Testis (tissue), 2 donors: ENCODE measurements at regions not wholly inside any gene's neighbourhood (a gene's known extent, or its start where the extent isn't known, plus 50 kb on each side); places are given as distances from the start of the nearest gene placed in this dataset.

Source experiments
- DNase-seq: peaks from one replicate; pipeline ENCODE4 v3.0.0-alpha.2; 2019
- H3K27ac ChIP-seq, 2 donors: fragments of 200-600 bp; sonication (generic); one replicate each; pipeline ENCODE4 v1.5.1; 2019
- H3K27me3 ChIP-seq: fragments of 200-600 bp; sonication (generic); one replicate; pipeline ENCODE4 v1.5.1; 2019
- H3K36me3 ChIP-seq: fragments of 200-600 bp; sonication (generic); one replicate; pipeline ENCODE4 v1.5.1; 2017; ENCODE audit warnings: low read depth; ENCODE audit errors: missing control alignments
- H3K4me1 ChIP-seq: fragments of 200-600 bp; sonication (generic); one replicate; pipeline ENCODE4 v1.5.1; 2019
- H3K4me3 ChIP-seq, 2 donors: fragments of 200-600 bp; sonication (generic); one replicate each; pipeline ENCODE4 v1.5.1; 2017 to 2019
- H3K9me3 ChIP-seq: fragments of 200-600 bp; sonication (generic); one replicate; pipeline ENCODE4 v1.5.1; 2017
- CTCF ChIP-seq, 3 experiments: fragments of 450-650 bp in 2 of 3; fragments of 200-600 bp in 1 of 3; sonication (generic) in 1 of 3; IDR thresholded peaks; one replicate each; pipeline ENCODE4 v1.5.1; 2016 to 2019; ENCODE audit warnings: antibody characterized with exemption in 3 of 3, mild to moderate bottlenecking in 2 of 3, moderate library complexity in 1 of 3
- POLR2A ChIP-seq: fragments of 450-650 bp; IDR thresholded peaks from one replicate; pipeline ENCODE4 v1.6.1; 2017; ENCODE audit warnings: antibody characterized with exemption, mild to moderate bottlenecking, moderate library complexity
- WGBS, 2 donors: methylation state at CpG; one replicate each; pipeline ENCODE4 v1.1.5; 2018; 5-methylcytosine and 5-hydroxymethylcytosine counted together
- intact Hi-C: fragments of 100-400 bp; cut with DNase I; formaldehyde crosslinking; loops from one replicate; pipeline ENCODE4 v1.15.1; 2023; ENCODE audit warnings: low total_unique reads

GRCh38 chr14:29320286-29320685 is 553.7 kb downstream of the FOXG1 start:
- intact Hi-C loops = no loop called here
- no peak for TF ChIP-seq POLR2A
- TF ChIP-seq CTCF (IDR thresholded peaks at IDR 0.05) = no peak
- DNase-seq = no peak
- no peak overlapping the region for H3K4me3 ChIP-seq
- 100% methylated on average over 1 of the region's 1 CpG for WGBS, 2 donors
- H3K4me1 ChIP-seq = no peaks in the 10 kb centered on the region
- H3K36me3 ChIP-seq = no peaks in the 10 kb centered on the region
- H3K27me3 ChIP-seq = no peaks in the 10 kb centered on the region
- H3K27ac ChIP-seq = no peak overlapping the region
- no peaks in the 10 kb centered on the region for H3K9me3 ChIP-seq

GRCh38 chr14:29321646-29322045 is 555.1 kb downstream of the FOXG1 start:
- Histone ChIP-seq H3K27ac (no peak overlapping the region), H3K36me3 (no peaks in the 10 kb centered on the region), H3K27me3 (no peaks in the 10 kb centered on the region), H3K4me1 (no peaks in the 10 kb centered on the region), H3K4me3 (no peak overlapping the region), H3K9me3 (no peaks in the 10 kb centered on the region)
- TF ChIP-seq POLR2A (no peak), CTCF (IDR thresholded peaks at IDR 0.05) (no peak)
- intact Hi-C loops = no loop called here
- DNase-seq = no peak

- DNase-seq = no peak
- no peak overlapping the region for H3K27ac ChIP-seq
- intact Hi-C loops = no loop called here
- no peaks in the 10 kb centered on the region for H3K36me3 ChIP-seq
- H3K27me3 ChIP-seq = no peaks in the 10 kb centered on the region
- TF ChIP-seq CTCF (IDR thresholded peaks at IDR 0.05) (no peak), POLR2A (no peak)
- H3K4me3 ChIP-seq = no peak overlapping the region
- no peaks in the 10 kb centered on the region for H3K9me3 ChIP-seq
- 78 to 91% methylated on average over 3 of the region's 3 CpGs for WGBS, 2 donors
- H3K4me1 ChIP-seq = no peaks in the 10 kb centered on the region
Measured at GRCh38 chr14:29339494-29340172, 573.0 kb downstream of the FOXG1 start.

- Histone ChIP-seq H3K27ac (no peak overlapping the region), H3K27me3 (no peaks in the 10 kb centered on the region), H3K4me3 (no peak overlapping the region), H3K4me1 (no peaks in the 10 kb centered on the region), H3K9me3 (no peaks in the 10 kb centered on the region), H3K36me3 (no peaks in the 10 kb centered on the region)
- DNase-seq = no peak
- 86 to 94% methylated on average over 1 of the region's 1 CpG for WGBS, 2 donors
- TF ChIP-seq POLR2A (no peak), CTCF (IDR thresholded peaks at IDR 0.05) (no peak)
- intact Hi-C loops = no loop called here
Measured at GRCh38 chr14:29348504-29348903, 579.1 kb downstream of the PRKD1 start.

- no peak for TF ChIP-seq POLR2A
- Histone ChIP-seq H3K4me3 (no peak overlapping the region), H3K4me1 (no peaks in the 10 kb centered on the region), H3K36me3 (no peaks in the 10 kb centered on the region), H3K27ac (no peak overlapping the region), H3K27me3 (no peaks in the 10 kb centered on the region), H3K9me3 (no peaks in the 10 kb centered on the region)
- intact Hi-C loops = no loop called here
- DNase-seq = no peak
- 82 to 89% methylated on average over 3 of the region's 3 CpGs for WGBS, 2 donors
Measured at GRCh38 chr14:29350496-29350895, 577.2 kb downstream of the PRKD1 start.
